HG03442 (cell line): ENCODE measurements at regions not wholly inside any gene's neighbourhood (a gene's known extent, or its start where the extent isn't known, plus 50 kb on each side); places are given as distances from the start of the nearest gene placed in this dataset.

Experiments used
- ATAC-seq: cut with Tn5 transposase; IDR thresholded peaks from one replicate; pipeline ENCODE4 v1.9.1; 2021; ENCODE audit warnings: mild to moderate bottlenecking, moderate library complexity; ENCODE audit not compliant: unreplicated experiment

- ATAC-seq = no peak
These were observed 1246.7 kb upstream of the SORCS1 start for GRCh38 chr10:108411206-108411605.

- no peak for ATAC-seq
These were observed 1245.7 kb upstream of the SORCS1 start for GRCh38 chr10:108410236-108410635.

- no peak for ATAC-seq
These were observed 1244.8 kb upstream of the SORCS1 start for GRCh38 chr10:108409306-108409705.

GRCh38 chr10:108404155-108404554, 1239.6 kb upstream of the SORCS1 start:
- ATAC-seq = no peak

GRCh38 chr10:108399465-108399864, 1235.0 kb upstream of the SORCS1 start:
- no peak for ATAC-seq

- ATAC-seq = no peak
These were observed 1228.6 kb upstream of the SORCS1 start for GRCh38 chr10:108393089-108393488.

GRCh38 chr10:108392286-108392685, 1227.8 kb upstream of the SORCS1 start:
- ATAC-seq = no peak

GRCh38 chr10:108388706-108389105, 1224.2 kb upstream of the SORCS1 start:
- ATAC-seq = no peak

- ATAC-seq = no peak
These were observed 1221.5 kb upstream of the SORCS1 start for GRCh38 chr10:108385963-108386362.

- no peak for ATAC-seq
These were observed 1219.9 kb upstream of the SORCS1 start for GRCh38 chr10:108384378-108384777.

GRCh38 chr10:108378779-108379178, 1214.3 kb upstream of the SORCS1 start:
- no peak for ATAC-seq

- no peak for ATAC-seq
These were observed 1211.2 kb upstream of the SORCS1 start for GRCh38 chr10:108375691-108376090.

- no peak for ATAC-seq
These were observed 1210.5 kb upstream of the SORCS1 start for GRCh38 chr10:108374991-108375390.

GRCh38 chr10:108365541-108365940, 1201.0 kb upstream of the SORCS1 start:
- no peak for ATAC-seq

GRCh38 chr10:108363576-108363975, 1199.1 kb upstream of the SORCS1 start:
- ATAC-seq = no peak

- ATAC-seq = no peak
These were observed 1198.5 kb upstream of the SORCS1 start for GRCh38 chr10:108362961-108363360.

- no peak for ATAC-seq
These were observed 1197.8 kb upstream of the SORCS1 start for GRCh38 chr10:108362296-108362695.

- no peak for ATAC-seq
These were observed 1195.7 kb upstream of the SORCS1 start for GRCh38 chr10:108360187-108360586.

- ATAC-seq = peak; percentile 71
These were observed 1194.4 kb upstream of the SORCS1 start for GRCh38 chr10:108358912-108359311.

- no peak for ATAC-seq
These were observed 1188.3 kb upstream of the SORCS1 start for GRCh38 chr10:108352771-108353170.

- ATAC-seq = no peak
These were observed 1183.7 kb upstream of the SORCS1 start for GRCh38 chr10:108348215-108348614.

GRCh38 chr10:108346066-108346465, 1181.6 kb upstream of the SORCS1 start:
- ATAC-seq = no peak

- ATAC-seq = no peak
These were observed 1173.6 kb upstream of the SORCS1 start for GRCh38 chr10:108338146-108338545.

GRCh38 chr10:108336836-108337235, 1172.3 kb upstream of the SORCS1 start:
- no peak for ATAC-seq
